ENCODE measurements at regions not wholly inside any gene's neighbourhood (a gene's known extent, or its start where the extent isn't known, plus 50 kb on each side); places are given as distances from the start of the nearest gene placed in this dataset.

GRCh38 chr1:232445361-232446106 is 184.4 kb downstream of the SIPA1L2 start:
- CTCF ChIA-PET, result no interaction called here
- Mint-ChIP-seq H3K4me1 (ENCODE audit: low read depth) (no peaks in the 10 kb centered on the region), H3K9me3 (no peaks in the 10 kb centered on the region)

DNA sequence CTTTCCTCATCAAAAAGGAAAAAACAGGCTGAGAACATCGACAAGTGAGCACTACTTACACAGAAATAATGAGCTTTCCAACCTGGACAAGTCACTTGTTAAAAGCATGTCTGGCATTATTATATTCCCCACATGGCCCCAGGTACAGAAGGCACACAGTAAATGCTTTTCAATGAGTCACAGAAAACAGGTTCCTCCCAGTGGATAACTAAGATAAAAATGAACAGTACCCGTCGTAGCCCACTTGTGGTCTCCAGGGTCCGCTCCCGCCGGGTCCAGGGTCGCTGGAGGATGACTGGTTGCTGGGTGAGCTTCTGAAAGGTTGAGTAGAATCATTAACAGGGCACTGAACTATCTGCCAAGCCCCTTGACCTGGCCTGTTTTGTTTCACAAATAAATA is 186.6 kb downstream of the SIPA1L2 start:
- no peaks in the 10 kb centered on the region for H3K9me3 Mint-ChIP-seq
- H3K4me3 Mint-ChIP-seq, result no peak overlapping the region
- no peaks in the 10 kb centered on the region for H3K36me3 Mint-ChIP-seq (ENCODE audit: low read depth)
- H3K27me3 Mint-ChIP-seq (ENCODE audit: low read depth), result no peaks in the 10 kb centered on the region
- CTCF ChIA-PET, result no interaction called here
- no peak overlapping the region for H3K27ac Mint-ChIP-seq
- intact Hi-C loops (cut with micrococcal nuclease), result no loop called here
- no peaks in the 10 kb centered on the region for H3K4me1 Mint-ChIP-seq (ENCODE audit: low read depth)
- DNase-seq, result no peak

More at GRCh38 chr1:232445361-232446106, 184.4 kb downstream of the SIPA1L2 start:
- H3K27ac Mint-ChIP-seq, result no peak overlapping the region
- no peaks in the 10 kb centered on the region for H3K36me3 Mint-ChIP-seq (ENCODE audit: low read depth)
- H3K27me3 Mint-ChIP-seq (ENCODE audit: low read depth), result no peaks in the 10 kb centered on the region
- DNase-seq, result no peak
- no peak overlapping the region for H3K4me3 Mint-ChIP-seq
- intact Hi-C loops (cut with micrococcal nuclease), result no loop called here

DNA sequence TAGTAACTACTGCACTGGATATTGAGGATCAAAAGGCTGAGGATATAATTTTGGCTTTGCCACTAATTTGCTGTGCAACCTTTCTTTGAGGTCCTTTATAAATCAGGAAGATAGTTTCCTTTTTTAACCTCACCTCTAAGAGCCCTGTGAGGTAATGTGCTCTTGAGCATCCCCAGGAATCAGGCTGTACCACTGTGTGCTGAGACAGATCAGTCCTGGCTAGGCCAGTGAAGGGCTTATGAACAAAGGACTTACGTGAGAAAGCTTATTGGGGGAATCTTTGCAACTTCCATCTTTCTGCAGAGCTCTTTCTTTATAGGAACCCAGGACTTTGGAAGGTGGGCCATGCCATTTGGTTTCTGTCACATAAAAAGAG is 188.9 kb downstream of the SIPA1L2 start:
- CTCF ChIA-PET, result no interaction called here
- Mint-ChIP-seq H3K27ac (no peak overlapping the region), H3K36me3 (ENCODE audit: low read depth) (no peaks in the 10 kb centered on the region), H3K4me3 (no peak overlapping the region), H3K4me1 (ENCODE audit: low read depth) (no peaks in the 10 kb centered on the region), H3K27me3 (ENCODE audit: low read depth) (no peaks in the 10 kb centered on the region), H3K9me3 (no peaks in the 10 kb centered on the region)
- DNase-seq, result no peak
- intact Hi-C loops (cut with micrococcal nuclease), result no loop called here

DNA sequence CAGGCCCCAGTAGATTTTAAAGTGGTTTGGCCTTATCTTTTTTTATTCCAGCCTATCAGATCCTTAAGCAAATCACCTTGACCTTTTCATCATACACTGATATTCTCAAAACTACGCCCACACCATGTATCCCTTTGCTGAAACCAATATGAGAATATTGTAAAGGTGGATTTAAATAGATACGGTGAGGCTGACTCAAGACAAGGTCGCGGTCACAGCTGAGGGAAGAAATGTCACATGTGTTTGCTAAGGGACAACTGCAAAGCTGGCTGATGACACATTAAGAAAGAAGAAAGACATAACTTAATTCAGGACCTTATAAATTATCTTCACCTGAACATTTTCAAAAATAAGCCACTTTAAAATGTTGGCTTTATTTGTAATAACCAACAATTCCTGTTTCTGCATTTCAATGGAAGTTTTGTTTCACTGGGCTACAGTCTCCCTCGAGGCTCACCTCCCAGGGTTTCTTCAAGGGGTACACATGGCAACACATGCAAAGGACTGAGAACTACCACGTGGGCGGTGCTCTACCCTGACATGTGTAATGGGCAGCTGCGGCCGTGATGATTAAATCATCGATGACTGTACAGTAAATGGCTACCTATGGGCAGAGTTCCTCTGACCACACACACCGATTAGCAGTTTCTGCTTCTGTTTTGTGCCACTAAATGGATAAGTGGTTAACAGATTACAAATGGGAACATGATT is 189.5 kb downstream of the SIPA1L2 start:
- intact Hi-C loops (cut with micrococcal nuclease), result no loop called here

GRCh38 chr1:232439011-232439410 is 190.9 kb downstream of the SIPA1L2 start:
- CTCF ChIA-PET, result no interaction called here
- DNase-seq, result no peak
- Mint-ChIP-seq H3K4me3 (no peak overlapping the region), H3K36me3 (ENCODE audit: low read depth) (no peaks in the 10 kb centered on the region), H3K4me1 (ENCODE audit: low read depth) (no peaks in the 10 kb centered on the region), H3K27ac (no peak overlapping the region), H3K9me3 (no peaks in the 10 kb centered on the region), H3K27me3 (ENCODE audit: low read depth) (no peaks in the 10 kb centered on the region)
- intact Hi-C loops (cut with micrococcal nuclease), result no loop called here

More for the DNA sequence above, 189.5 kb downstream of the SIPA1L2 start:
- no peak overlapping the region for H3K27ac Mint-ChIP-seq
- CTCF ChIA-PET, result no interaction called here
- no peak overlapping the region for H3K4me3 Mint-ChIP-seq
- no peaks in the 10 kb centered on the region for H3K9me3 Mint-ChIP-seq
- DNase-seq, result no peak
- H3K4me1 Mint-ChIP-seq (ENCODE audit: low read depth), result no peaks in the 10 kb centered on the region
- H3K36me3 Mint-ChIP-seq (ENCODE audit: low read depth), result no peaks in the 10 kb centered on the region
- H3K27me3 Mint-ChIP-seq (ENCODE audit: low read depth), result no peaks in the 10 kb centered on the region

DNA sequence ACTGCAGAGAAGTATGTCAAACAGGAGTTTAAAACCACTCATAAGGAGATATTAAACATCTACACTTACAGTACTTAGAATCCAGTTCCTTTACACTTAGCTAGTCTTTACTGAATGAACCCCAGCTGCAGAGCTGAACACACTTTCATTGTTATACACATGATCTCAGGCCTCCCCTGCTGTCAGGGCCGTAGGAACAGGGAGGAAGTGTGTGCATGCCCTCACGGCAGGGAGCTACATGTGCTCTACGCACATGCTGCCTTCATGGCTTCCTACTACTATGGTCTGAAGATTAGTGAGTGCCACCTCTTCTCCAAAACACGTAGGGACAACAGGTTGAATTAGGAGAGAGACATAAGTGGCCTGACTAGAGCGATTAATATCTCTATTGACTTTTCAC is 191.5 kb downstream of the SIPA1L2 start:
- intact Hi-C loops (cut with micrococcal nuclease), result no loop called here
- Mint-ChIP-seq H3K36me3 (ENCODE audit: low read depth) (no peaks in the 10 kb centered on the region), H3K9me3 (no peaks in the 10 kb centered on the region), H3K27me3 (ENCODE audit: low read depth) (no peaks in the 10 kb centered on the region), H3K27ac (no peak overlapping the region), H3K4me3 (no peak overlapping the region), H3K4me1 (ENCODE audit: low read depth) (no peaks in the 10 kb centered on the region)
- DNase-seq, result no peak
- CTCF ChIA-PET, result no interaction called here

DNA sequence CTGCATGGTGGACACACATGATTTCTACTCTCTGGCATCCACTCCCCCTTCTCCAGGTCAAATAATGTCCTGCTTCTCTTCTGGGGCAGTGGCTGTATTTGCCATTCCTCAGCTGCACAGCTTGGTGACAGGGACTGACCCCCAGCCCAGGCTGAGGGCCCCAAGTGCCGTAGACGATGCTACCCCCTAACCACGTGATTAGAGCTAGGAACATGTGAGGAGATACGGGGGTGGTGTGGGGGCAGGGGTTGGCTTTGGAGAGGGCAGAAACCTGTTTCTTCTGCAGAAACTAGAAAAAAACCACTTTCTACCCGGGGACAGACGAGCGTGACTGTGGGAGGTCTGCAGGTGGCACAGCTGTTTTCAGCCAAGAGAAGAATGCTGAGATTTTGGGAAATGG is 192.4 kb downstream of the SIPA1L2 start:
- Mint-ChIP-seq H3K36me3 (ENCODE audit: low read depth) (no peaks in the 10 kb centered on the region), H3K27me3 (ENCODE audit: low read depth) (no peaks in the 10 kb centered on the region), H3K4me1 (ENCODE audit: low read depth) (no peaks in the 10 kb centered on the region), H3K4me3 (no peak overlapping the region), H3K9me3 (no peaks in the 10 kb centered on the region), H3K27ac (no peak overlapping the region)
- no peak for DNase-seq
- CTCF ChIA-PET, result no interaction called here
- intact Hi-C loops (cut with micrococcal nuclease), result no loop called here

- CTCF ChIA-PET, result interaction anchor here (0.6 kb wide), 1 partner anchor 13 kb away, joined by 3 read pairs; no protein-coding TSS in a partner anchor
- H3K36me3 Mint-ChIP-seq (ENCODE audit: low read depth), result no peaks in the 10 kb centered on the region
Measured at GRCh38 chr1:232435729-232436128, 194.2 kb downstream of the SIPA1L2 start.

GRCh38 chr1:232432313-232432712 is 197.6 kb downstream of the SIPA1L2 start:
- intact Hi-C loops (cut with micrococcal nuclease), result no loop called here
- no peaks in the 10 kb centered on the region for H3K4me1 Mint-ChIP-seq (ENCODE audit: low read depth)
- no peak for DNase-seq
- H3K9me3 Mint-ChIP-seq, result no peaks in the 10 kb centered on the region
- H3K36me3 Mint-ChIP-seq (ENCODE audit: low read depth), result no peaks in the 10 kb centered on the region
- CTCF ChIA-PET, result no interaction called here
- H3K27ac Mint-ChIP-seq, result no peak overlapping the region
- H3K27me3 Mint-ChIP-seq (ENCODE audit: low read depth), result peaks cover 2% of the 10 kb centered on the region
- H3K4me3 Mint-ChIP-seq, result no peak overlapping the region

More at GRCh38 chr1:232435729-232436128, 194.2 kb downstream of the SIPA1L2 start:
- Mint-ChIP-seq H3K4me3 (no peak overlapping the region), H3K27me3 (ENCODE audit: low read depth) (no peaks in the 10 kb centered on the region), H3K4me1 (ENCODE audit: low read depth) (no peaks in the 10 kb centered on the region), H3K9me3 (no peaks in the 10 kb centered on the region), H3K27ac (no peak overlapping the region)
- intact Hi-C loops (cut with micrococcal nuclease), result no loop called here
- no peak for DNase-seq

GRCh38 chr1:232431748-232432147 is 198.2 kb downstream of the SIPA1L2 start:
- no peak overlapping the region for H3K27ac Mint-ChIP-seq
- H3K36me3 Mint-ChIP-seq (ENCODE audit: low read depth), result no peaks in the 10 kb centered on the region
- no peaks in the 10 kb centered on the region for H3K4me1 Mint-ChIP-seq (ENCODE audit: low read depth)
- no peak for DNase-seq
- H3K27me3 Mint-ChIP-seq (ENCODE audit: low read depth), result peaks cover 2% of the 10 kb centered on the region
- intact Hi-C loops (cut with micrococcal nuclease), result no loop called here
- CTCF ChIA-PET, result no interaction called here
- H3K9me3 Mint-ChIP-seq, result no peaks in the 10 kb centered on the region
- no peak overlapping the region for H3K4me3 Mint-ChIP-seq

GRCh38 chr1:232431326-232431725 is 198.6 kb downstream of the SIPA1L2 start:
- Mint-ChIP-seq H3K4me3 (no peak overlapping the region), H3K27me3 (ENCODE audit: low read depth) (peaks cover 2% of the 10 kb centered on the region), H3K27ac (no peak overlapping the region), H3K4me1 (ENCODE audit: low read depth) (no peaks in the 10 kb centered on the region), H3K36me3 (ENCODE audit: low read depth) (no peaks in the 10 kb centered on the region), H3K9me3 (no peaks in the 10 kb centered on the region)
- CTCF ChIA-PET, result no interaction called here
- DNase-seq, result no peak
- intact Hi-C loops (cut with micrococcal nuclease), result no loop called here

- H3K4me1 Mint-ChIP-seq (ENCODE audit: low read depth), result no peaks in the 10 kb centered on the region
- no peaks in the 10 kb centered on the region for H3K9me3 Mint-ChIP-seq
- H3K36me3 Mint-ChIP-seq (ENCODE audit: low read depth), result no peaks in the 10 kb centered on the region
- no peak for DNase-seq
- H3K4me3 Mint-ChIP-seq, result no peak overlapping the region
- intact Hi-C loops (cut with micrococcal nuclease), result no loop called here
- peaks cover 2% of the 10 kb centered on the region for H3K27me3 Mint-ChIP-seq (ENCODE audit: low read depth)
- CTCF ChIA-PET, result no interaction called here
- H3K27ac Mint-ChIP-seq, result no peak overlapping the region
Measured at GRCh38 chr1:232430467-232430866, 199.5 kb downstream of the SIPA1L2 start.

Data from activated naive CD4-positive, alpha-beta T cell treated with anti-CD3 and anti-CD28 coated beads for 36 hours (primary cell).